ENCODE measurements at regions not wholly inside any gene's neighbourhood (a gene's known extent, or its start where the extent isn't known, plus 50 kb on each side); places are given as distances from the start of the nearest gene placed in this dataset.

DNA sequence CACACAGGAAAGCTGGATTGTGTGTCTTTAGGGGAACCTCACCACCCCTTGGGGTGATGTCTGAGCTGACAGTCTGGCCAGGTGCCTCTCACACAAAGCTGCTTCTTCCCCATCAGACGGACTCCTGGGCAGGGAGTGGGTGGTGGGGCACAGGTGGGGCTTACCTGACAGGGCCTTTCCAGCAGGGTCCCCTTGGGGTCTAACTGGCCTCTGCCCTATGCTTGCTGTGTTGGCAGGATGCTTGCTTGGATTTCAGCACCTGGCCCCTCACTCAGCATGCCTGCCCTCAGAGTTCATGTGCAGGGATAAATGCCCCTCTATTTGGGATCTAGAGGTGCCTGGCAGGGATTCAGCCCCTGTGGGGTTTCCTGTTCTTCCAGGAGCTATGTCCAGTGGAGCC lies 496.9 kb upstream of the ZMIZ1 start:
- H3K4me1 ChIP-seq (ENCODE audit: low read depth): peaks cover 34% of the 10 kb centered on the region
- DNase-seq (ENCODE audit: low read depth in 1 of 2, low spot score in 1 of 2): no peak
- H3K36me3 ChIP-seq: no peaks in the 10 kb centered on the region
- H3K27me3 ChIP-seq: no peaks in the 10 kb centered on the region
- H3K4me3 ChIP-seq: no peak overlapping the region
- no peaks in the 10 kb centered on the region for H3K9me3 ChIP-seq (ENCODE audit: low read depth)
- TF ChIP-seq, protein P1, sequence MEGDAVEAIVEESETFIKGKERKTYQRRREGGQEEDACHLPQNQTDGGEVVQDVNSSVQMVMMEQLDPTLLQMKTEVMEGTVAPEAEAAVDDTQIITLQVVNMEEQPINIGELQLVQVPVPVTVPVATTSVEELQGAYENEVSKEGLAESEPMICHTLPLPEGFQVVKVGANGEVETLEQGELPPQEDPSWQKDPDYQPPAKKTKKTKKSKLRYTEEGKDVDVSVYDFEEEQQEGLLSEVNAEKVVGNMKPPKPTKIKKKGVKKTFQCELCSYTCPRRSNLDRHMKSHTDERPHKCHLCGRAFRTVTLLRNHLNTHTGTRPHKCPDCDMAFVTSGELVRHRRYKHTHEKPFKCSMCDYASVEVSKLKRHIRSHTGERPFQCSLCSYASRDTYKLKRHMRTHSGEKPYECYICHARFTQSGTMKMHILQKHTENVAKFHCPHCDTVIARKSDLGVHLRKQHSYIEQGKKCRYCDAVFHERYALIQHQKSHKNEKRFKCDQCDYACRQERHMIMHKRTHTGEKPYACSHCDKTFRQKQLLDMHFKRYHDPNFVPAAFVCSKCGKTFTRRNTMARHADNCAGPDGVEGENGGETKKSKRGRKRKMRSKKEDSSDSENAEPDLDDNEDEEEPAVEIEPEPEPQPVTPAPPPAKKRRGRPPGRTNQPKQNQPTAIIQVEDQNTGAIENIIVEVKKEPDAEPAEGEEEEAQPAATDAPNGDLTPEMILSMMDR (IDR thresholded peaks at IDR 0.05; ENCODE audit: low read depth, low read length): no peak
- H3K27ac ChIP-seq: no peak overlapping the region

GRCh38 chr10:78572565-78572964 lies 496.2 kb upstream of the ZMIZ1 start:
- DNase-seq (ENCODE audit: low read depth in 1 of 2, low spot score in 1 of 2): no peak
- Histone ChIP-seq H3K4me3 (no peak overlapping the region), H3K27ac (no peak overlapping the region), H3K4me1 (ENCODE audit: low read depth) (peaks cover 28% of the 10 kb centered on the region), H3K9me3 (ENCODE audit: low read depth) (no peaks in the 10 kb centered on the region), H3K36me3 (no peaks in the 10 kb centered on the region), H3K27me3 (no peaks in the 10 kb centered on the region)
- TF ChIP-seq, protein P1 (IDR thresholded peaks at IDR 0.05; ENCODE audit: low read depth, low read length): no peak

DNA sequence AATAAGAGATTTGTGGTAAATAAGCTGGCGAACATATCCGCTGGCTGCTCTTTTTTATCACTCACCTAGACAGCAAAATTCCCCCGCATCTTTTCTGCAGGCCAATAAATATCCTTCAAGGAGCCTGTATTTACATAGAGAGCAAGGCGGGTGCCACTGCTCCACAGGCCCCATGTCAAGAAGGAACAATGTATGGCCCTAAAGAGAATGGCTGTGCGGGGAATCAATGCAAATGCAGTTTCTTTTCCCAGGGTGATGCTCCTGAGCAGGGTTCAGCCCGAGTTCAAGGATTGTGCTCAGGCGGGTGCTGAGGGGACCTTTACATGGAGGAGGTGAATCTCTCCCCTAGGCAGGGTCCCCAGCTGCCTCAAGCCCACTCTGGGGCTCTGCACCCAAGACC lies 494.2 kb upstream of the ZMIZ1 start:
- Histone ChIP-seq H3K27ac (no peak overlapping the region), H3K27me3 (no peaks in the 10 kb centered on the region), H3K36me3 (no peaks in the 10 kb centered on the region), H3K4me3 (no peak overlapping the region), H3K4me1 (ENCODE audit: low read depth) (peaks cover 22% of the 10 kb centered on the region), H3K9me3 (ENCODE audit: low read depth) (no peaks in the 10 kb centered on the region)
- no peak for DNase-seq (ENCODE audit: low read depth in 1 of 2, low spot score in 1 of 2)
- TF ChIP-seq, protein P1 (IDR thresholded peaks at IDR 0.05; ENCODE audit: low read depth, low read length): no peak

DNA sequence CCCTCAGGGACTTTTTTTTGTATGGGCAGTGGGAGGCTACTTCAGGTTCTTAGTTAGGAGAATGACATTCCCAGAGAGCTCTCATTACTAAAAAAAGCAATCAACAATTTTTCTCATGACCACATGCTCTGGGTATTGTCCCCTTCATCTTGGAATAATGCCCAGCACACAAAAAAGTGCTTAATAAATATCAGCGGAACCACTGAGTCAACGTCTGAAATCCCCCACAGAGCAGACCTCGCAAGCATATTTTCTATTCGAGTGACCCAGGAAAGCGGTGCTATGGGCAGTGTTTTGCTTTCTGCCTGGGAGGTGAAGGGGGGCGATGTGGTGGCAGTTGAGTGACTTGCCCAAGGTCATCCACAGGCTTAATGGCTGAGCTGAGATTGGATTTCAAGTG lies 493.4 kb upstream of the ZMIZ1 start:
- H3K4me3 ChIP-seq: no peak overlapping the region
- H3K9me3 ChIP-seq (ENCODE audit: low read depth): no peaks in the 10 kb centered on the region
- no peaks in the 10 kb centered on the region for H3K27me3 ChIP-seq
- no peaks in the 10 kb centered on the region for H3K36me3 ChIP-seq
- peaks cover 17% of the 10 kb centered on the region for H3K4me1 ChIP-seq (ENCODE audit: low read depth)
- no peak for DNase-seq (ENCODE audit: low read depth in 1 of 2, low spot score in 1 of 2)
- H3K27ac ChIP-seq: no peak overlapping the region
- TF ChIP-seq, protein P1 (IDR thresholded peaks at IDR 0.05; ENCODE audit: low read depth, low read length): no peak

DNA sequence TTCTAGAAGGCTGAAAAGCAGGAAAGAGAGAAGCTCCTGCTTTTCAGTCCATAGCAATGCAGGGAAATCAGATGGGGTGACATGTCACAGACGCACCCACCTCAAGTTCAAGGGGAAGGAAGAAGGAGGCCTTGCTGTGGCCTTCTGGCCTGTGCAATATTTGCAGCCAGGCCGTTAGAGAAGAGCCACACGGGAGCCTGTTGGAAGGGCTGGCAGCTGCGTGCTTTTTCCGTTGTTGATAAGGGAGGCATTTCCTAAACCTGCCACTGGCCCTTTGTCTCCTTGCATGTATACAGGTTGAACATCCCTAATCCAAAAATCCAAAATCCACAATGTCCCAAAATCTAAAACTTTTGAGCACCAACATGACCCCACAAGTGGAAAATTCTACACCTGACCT lies 492.5 kb upstream of the ZMIZ1 start:
- Histone ChIP-seq H3K4me1 (ENCODE audit: low read depth) (peaks cover 11% of the 10 kb centered on the region), H3K27me3 (no peaks in the 10 kb centered on the region), H3K9me3 (ENCODE audit: low read depth) (no peaks in the 10 kb centered on the region), H3K36me3 (no peaks in the 10 kb centered on the region), H3K27ac (peak overlapping the region; percentile 58), H3K4me3 (no peak overlapping the region)
- TF ChIP-seq, protein P1 (IDR thresholded peaks at IDR 0.05; ENCODE audit: low read depth, low read length): no peak
- DNase-seq (ENCODE audit: low read depth in 1 of 2, low spot score in 1 of 2): peak; percentile 31 to 33

GRCh38 chr10:78577712-78578111 lies 491.1 kb upstream of the ZMIZ1 start:
- Histone ChIP-seq H3K27me3 (no peaks in the 10 kb centered on the region), H3K9me3 (ENCODE audit: low read depth) (no peaks in the 10 kb centered on the region), H3K27ac (no peak overlapping the region), H3K36me3 (no peaks in the 10 kb centered on the region), H3K4me3 (no peak overlapping the region), H3K4me1 (ENCODE audit: low read depth) (peaks cover 11% of the 10 kb centered on the region)
- no peak for DNase-seq (ENCODE audit: low read depth in 1 of 2, low spot score in 1 of 2)
- TF ChIP-seq, protein P1 (IDR thresholded peaks at IDR 0.05; ENCODE audit: low read depth, low read length): no peak

Data from cardiac muscle cell (in vitro differentiated cells and primary cell).